BE2C (cell line): ENCODE measurements at regions not wholly inside any gene's neighbourhood (a gene's known extent, or its start where the extent isn't known, plus 50 kb on each side); places are given as distances from the start of the nearest gene placed in this dataset.

ENCODE experiments used
- DNase-seq: peaks from one replicate; pipeline ENCODE4 v3.0.0-alpha.2; 2020
- H3K27me3 ChIP-seq: fragments of 250-450 bp; sonication (Bioruptor Pico); 2 replicates; pipeline ENCODE4 v1.5.1; 2020; ENCODE audit warnings: mild to moderate bottlenecking
- H3K36me3 ChIP-seq: fragments of 250-450 bp; sonication (Bioruptor Pico); 2 replicates; pipeline ENCODE4 v1.5.1; 2020; ENCODE audit warnings: mild to moderate bottlenecking
- H3K4me1 ChIP-seq: fragments of 250-450 bp; sonication (Bioruptor Pico); 2 replicates; pipeline ENCODE4 v1.5.1; 2020
- H3K4me3 ChIP-seq: 2 replicates; pipeline ENCODE4 v1.5.1; 2011; ENCODE audit warnings: low read depth, low read length
- H3K9me3 ChIP-seq: fragments of 250-450 bp; sonication (Bioruptor Pico); 2 replicates; pipeline ENCODE4 v1.5.1; 2020
- TF ChIP-seq, protein P1 (sequence below): IDR thresholded peaks from 2 replicates; pipeline ENCODE4 v1.5.1; 2012; ENCODE audit warnings: mild to moderate bottlenecking, low read depth, low read length

DNA sequence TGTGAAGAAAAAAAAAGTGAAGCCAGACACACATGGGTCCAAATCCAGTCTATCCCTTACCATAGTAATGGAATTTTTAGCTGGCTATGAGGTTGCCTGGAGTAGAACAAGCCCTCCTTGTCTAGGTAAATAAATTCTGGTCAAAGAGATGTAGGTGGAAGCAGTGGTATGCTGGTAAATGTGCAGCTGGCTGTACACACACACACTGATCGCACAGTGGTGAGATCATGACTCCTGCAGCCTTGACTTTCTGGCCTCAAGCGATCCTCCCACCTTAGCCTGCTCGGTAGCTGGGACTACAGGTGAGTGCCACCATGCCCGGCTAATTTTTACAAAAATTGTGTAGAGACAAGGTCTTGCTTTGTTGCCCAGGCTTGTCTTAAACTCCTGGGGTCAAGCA lies 90.5 kb upstream of the FBXO11 start:
- no peaks in the 10 kb centered on the region for H3K27me3 ChIP-seq
- TF ChIP-seq, protein P1, sequence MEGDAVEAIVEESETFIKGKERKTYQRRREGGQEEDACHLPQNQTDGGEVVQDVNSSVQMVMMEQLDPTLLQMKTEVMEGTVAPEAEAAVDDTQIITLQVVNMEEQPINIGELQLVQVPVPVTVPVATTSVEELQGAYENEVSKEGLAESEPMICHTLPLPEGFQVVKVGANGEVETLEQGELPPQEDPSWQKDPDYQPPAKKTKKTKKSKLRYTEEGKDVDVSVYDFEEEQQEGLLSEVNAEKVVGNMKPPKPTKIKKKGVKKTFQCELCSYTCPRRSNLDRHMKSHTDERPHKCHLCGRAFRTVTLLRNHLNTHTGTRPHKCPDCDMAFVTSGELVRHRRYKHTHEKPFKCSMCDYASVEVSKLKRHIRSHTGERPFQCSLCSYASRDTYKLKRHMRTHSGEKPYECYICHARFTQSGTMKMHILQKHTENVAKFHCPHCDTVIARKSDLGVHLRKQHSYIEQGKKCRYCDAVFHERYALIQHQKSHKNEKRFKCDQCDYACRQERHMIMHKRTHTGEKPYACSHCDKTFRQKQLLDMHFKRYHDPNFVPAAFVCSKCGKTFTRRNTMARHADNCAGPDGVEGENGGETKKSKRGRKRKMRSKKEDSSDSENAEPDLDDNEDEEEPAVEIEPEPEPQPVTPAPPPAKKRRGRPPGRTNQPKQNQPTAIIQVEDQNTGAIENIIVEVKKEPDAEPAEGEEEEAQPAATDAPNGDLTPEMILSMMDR, result no peak

DNA sequence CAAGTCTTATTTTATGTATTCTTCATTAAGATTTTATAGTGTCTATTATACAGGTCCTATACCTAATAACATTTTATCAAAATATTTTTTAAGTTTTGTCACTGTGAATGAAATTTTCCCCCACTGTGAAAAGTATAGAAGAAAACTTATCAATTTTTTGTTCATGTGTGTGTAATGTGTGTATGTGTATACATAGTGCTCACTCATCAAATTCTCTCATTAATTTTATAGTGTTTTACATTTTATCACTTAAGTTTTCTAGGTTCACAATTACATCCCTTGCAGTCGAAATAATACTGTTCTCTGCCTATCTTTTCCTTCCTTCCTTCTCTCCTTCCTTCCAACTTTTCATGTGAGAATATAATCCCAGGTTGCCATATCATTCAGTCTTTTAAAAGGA lies 93.2 kb upstream of the FBXO11 start:
- Histone ChIP-seq H3K4me1 (no peaks in the 10 kb centered on the region), H3K4me3 (no peak overlapping the region), H3K36me3 (no peaks in the 10 kb centered on the region), H3K27me3 (no peaks in the 10 kb centered on the region), H3K9me3 (no peaks in the 10 kb centered on the region)
- DNase-seq, result no peak
- TF ChIP-seq, protein P1, result no peak

More for the DNA sequence above, 90.5 kb upstream of the FBXO11 start:
- Histone ChIP-seq H3K36me3 (no peaks in the 10 kb centered on the region), H3K9me3 (no peaks in the 10 kb centered on the region), H3K4me3 (no peak overlapping the region), H3K4me1 (no peaks in the 10 kb centered on the region)
- DNase-seq, result no peak

DNA sequence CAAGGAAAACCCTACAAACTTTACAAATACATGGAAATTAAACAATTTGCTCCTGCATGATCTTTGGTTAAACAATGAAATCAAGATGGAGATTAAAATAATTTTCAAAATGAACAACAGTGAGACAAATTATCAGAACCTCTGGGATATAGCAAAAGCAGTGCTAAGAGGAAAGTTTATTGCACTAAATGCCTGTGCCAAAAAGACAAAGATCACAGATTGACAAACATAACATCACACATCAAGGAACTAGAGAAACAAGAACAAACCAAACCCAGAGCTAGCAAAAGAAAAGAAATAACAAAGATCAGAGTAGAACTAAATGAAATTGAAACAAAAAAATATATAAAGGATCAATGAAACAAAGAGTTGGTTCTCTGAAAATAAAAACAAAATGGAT lies 95.2 kb upstream of the FBXO11 start:
- H3K27me3 ChIP-seq, result no peaks in the 10 kb centered on the region
- no peak for DNase-seq
- TF ChIP-seq, protein P1, result no peak
- no peaks in the 10 kb centered on the region for H3K36me3 ChIP-seq
- H3K4me3 ChIP-seq, result no peak overlapping the region
- H3K4me1 ChIP-seq, result no peaks in the 10 kb centered on the region
- H3K9me3 ChIP-seq, result no peaks in the 10 kb centered on the region

DNA sequence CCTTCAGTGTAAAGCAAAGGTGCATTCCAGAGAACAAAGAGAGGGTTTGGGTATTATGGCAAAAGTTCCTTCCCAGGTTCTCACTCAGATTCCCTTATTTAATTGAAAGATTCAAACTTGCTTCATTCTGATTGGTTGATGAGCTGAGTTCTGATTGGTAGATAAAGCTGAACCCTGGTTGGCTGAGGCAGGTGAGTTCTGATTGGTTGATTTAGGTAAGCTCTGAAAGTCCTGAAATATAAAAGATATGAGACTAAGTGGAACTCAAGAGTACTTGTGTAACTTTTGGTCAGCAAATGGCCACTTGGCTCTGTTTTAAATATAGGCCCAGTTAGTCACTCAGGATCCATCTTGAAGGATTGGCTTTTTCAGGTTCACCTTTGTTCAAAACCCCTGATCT lies 99.8 kb upstream of the FBXO11 start:
- TF ChIP-seq, protein P1, result no peak
- no peak overlapping the region for H3K4me3 ChIP-seq
- no peaks in the 10 kb centered on the region for H3K9me3 ChIP-seq
- DNase-seq, result no peak
- H3K4me1 ChIP-seq, result no peaks in the 10 kb centered on the region
- H3K27me3 ChIP-seq, result no peaks in the 10 kb centered on the region
- no peaks in the 10 kb centered on the region for H3K36me3 ChIP-seq

DNA sequence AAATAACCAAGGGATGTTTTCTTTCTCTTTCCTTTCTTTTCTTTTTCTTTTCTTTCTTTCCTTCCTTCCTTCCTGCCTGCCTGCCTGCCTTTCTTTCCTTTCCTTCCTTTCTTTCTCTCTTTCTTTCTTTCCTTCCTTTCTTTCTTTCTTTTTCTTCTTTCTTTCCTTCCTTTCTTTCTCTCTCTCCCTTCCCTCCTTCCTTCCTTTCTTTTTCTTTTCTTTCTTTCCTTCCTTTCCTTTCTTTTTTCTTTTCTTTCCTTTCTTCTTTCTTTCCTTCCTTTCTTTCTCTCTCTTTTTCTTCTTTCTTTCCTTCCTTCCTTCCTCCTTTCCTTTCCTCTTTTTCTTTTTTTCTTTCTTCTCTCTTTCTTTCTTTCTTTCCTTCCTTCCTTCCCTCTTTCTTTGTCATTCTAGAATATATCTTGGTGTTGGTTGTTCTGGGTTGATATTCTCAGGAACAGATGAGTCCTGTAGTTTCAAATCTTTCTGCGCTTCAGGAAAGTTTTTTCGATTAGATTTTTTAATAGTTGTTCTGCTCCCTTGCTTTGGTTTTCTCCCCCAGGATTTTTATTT lies 101.5 kb upstream of the FBXO11 start:
- TF ChIP-seq, protein P1, result no peak
- no peak for DNase-seq

DNA sequence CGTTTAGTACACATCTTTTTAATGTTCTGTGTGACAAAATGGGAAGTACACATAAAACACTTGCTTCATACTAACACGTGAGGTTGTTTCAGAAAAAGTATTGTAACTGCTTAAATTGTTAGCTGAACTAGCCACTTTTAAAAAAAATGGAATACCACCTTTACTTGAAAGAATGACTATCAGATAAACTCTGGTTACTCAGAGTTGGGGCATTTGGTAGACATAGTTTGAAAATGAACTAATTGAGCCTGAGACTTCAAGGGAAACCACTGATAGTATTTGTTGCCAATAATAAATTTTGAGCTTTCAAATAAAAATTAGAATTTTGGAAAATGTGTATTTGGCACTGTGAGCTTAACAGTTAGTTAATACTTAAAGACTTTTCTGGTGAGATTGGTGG lies 103.0 kb upstream of the FBXO11 start:
- TF ChIP-seq, protein P1, result no peak
- H3K9me3 ChIP-seq, result no peaks in the 10 kb centered on the region
- no peak overlapping the region for H3K4me3 ChIP-seq
- H3K36me3 ChIP-seq, result no peaks in the 10 kb centered on the region
- no peaks in the 10 kb centered on the region for H3K27me3 ChIP-seq
- DNase-seq, result no peak
- H3K4me1 ChIP-seq, result no peaks in the 10 kb centered on the region

More for the DNA sequence above, 101.5 kb upstream of the FBXO11 start:
- H3K4me1 ChIP-seq, result no peaks in the 10 kb centered on the region
- no peak overlapping the region for H3K4me3 ChIP-seq
- no peaks in the 10 kb centered on the region for H3K36me3 ChIP-seq
- no peaks in the 10 kb centered on the region for H3K9me3 ChIP-seq
- H3K27me3 ChIP-seq, result no peaks in the 10 kb centered on the region
